Cardiac muscle cell (in vitro differentiated cells and primary cell): ENCODE measurements at regions not wholly inside any gene's neighbourhood (a gene's known extent, or its start where the extent isn't known, plus 50 kb on each side); places are given as distances from the start of the nearest gene placed in this dataset.
"Not testable (repeated sequence)": the region's sequence is repeated elsewhere in the genome, so short reads cannot be mapped to it uniquely, and the experiment has no call there.

Experiments
- DNase-seq, 2 donors: peaks; one replicate each; pipeline versions ENCODE4 v3.0.0 to v3.0.0-alpha.2; 2010 to 2017; ENCODE audit warnings: low read depth in 1 of 2, low spot score in 1 of 2
- H3K27ac ChIP-seq: fragments of 200-600 bp; sonication (generic); 2 replicates; pipeline ENCODE4 v1.5.1; 2016
- H3K27me3 ChIP-seq: fragments of 200-600 bp; sonication (generic); 2 replicates; pipeline ENCODE4 v1.6.0; 2016; ENCODE audit warnings: control low read depth
- H3K36me3 ChIP-seq: fragments of 200-600 bp; sonication (generic); 2 replicates; pipeline ENCODE4 v1.5.1; 2016; ENCODE audit warnings: control low read depth
- H3K4me1 ChIP-seq: fragments of 200-600 bp; sonication (generic); 2 replicates; pipeline ENCODE4 v1.8.1; 2017; ENCODE audit warnings: low read depth, mild to moderate bottlenecking, mixed run types
- H3K4me3 ChIP-seq: fragments of 200-600 bp; sonication (generic); 2 replicates; pipeline ENCODE4 v1.5.1; 2016; ENCODE audit warnings: mild to moderate bottlenecking
- H3K9me3 ChIP-seq: fragments of 200-600 bp; sonication (generic); 2 replicates; pipeline ENCODE4 v1.5.1; 2017; ENCODE audit warnings: low read depth, mild to moderate bottlenecking, control low read depth
- TF ChIP-seq, protein P1 (sequence below): IDR thresholded peaks from 2 replicates; pipeline ENCODE4 v1.5.1; 2012; ENCODE audit warnings: low read depth, mild to moderate bottlenecking, low read length

DNA sequence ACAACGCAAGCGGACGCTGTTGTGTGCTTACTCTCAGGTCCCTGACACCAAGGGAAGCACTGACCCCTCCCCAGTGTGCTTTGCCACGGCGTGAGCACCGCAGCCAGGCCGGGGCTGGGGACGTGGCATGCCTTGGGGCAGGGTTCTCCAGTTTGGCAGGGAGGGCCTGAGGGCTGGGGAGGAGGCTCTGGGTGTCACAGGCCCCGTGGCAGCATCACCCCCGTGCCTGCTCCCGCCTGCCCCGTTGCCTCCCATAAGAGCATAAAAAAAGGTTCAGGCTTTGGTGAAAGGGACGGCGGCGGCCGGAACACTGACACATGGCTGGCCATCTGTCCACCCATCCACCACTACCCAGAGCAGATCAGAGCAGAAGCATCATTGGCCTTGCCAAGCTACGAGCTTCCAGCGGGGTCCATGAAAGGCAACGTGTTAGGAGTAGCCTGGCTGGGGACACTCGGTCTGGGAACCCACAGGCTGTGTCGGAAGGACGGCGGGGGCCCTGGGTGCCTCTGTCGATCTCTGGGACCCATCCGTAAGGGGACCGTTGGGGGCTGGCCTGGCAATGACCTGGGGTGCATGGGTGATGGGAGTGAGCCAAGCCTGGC lies 183.0 kb downstream of the IGLL1 start:
- H3K27ac ChIP-seq, result no peak overlapping the region
- no peaks in the 10 kb centered on the region for H3K9me3 ChIP-seq
- H3K4me3 ChIP-seq, result no peak overlapping the region
- no peak for DNase-seq
- TF ChIP-seq, protein P1, sequence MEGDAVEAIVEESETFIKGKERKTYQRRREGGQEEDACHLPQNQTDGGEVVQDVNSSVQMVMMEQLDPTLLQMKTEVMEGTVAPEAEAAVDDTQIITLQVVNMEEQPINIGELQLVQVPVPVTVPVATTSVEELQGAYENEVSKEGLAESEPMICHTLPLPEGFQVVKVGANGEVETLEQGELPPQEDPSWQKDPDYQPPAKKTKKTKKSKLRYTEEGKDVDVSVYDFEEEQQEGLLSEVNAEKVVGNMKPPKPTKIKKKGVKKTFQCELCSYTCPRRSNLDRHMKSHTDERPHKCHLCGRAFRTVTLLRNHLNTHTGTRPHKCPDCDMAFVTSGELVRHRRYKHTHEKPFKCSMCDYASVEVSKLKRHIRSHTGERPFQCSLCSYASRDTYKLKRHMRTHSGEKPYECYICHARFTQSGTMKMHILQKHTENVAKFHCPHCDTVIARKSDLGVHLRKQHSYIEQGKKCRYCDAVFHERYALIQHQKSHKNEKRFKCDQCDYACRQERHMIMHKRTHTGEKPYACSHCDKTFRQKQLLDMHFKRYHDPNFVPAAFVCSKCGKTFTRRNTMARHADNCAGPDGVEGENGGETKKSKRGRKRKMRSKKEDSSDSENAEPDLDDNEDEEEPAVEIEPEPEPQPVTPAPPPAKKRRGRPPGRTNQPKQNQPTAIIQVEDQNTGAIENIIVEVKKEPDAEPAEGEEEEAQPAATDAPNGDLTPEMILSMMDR, result no peak
- H3K4me1 ChIP-seq, result no peaks in the 10 kb centered on the region
- no peaks in the 10 kb centered on the region for H3K36me3 ChIP-seq
- no peaks in the 10 kb centered on the region for H3K27me3 ChIP-seq

DNA sequence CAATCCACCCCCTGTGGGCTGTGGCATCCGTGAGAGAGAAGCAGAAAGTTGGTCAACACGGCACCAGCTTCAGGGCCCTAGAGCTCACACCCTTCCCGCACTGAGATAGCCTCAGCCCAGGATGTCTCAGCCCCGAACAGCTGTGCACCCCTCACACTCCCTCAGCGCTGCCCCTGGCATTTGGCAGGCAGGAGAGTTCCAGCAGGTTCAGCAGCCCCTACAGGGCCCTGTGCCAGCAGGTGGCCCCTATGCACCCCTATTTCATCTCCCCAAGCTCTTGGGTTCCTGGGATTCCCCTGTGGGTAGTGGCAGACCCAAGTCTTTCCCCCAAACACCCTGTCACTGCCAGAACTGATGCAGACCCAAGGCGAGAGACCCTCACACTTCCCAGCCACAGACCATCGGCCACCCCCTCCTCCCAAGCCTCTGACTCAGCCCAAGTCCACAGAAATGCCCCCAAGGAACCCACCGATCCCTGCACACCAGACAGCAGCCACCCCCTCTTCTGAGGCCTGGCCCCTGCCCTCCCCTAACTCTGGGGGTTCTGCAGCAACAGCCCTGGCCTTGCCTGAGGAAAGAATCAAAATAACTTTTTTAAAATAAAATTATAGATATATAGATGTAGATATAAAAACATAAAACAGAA lies 183.6 kb downstream of the IGLL1 start:
- no peak for DNase-seq
- no peak overlapping the region for H3K4me3 ChIP-seq
- H3K27ac ChIP-seq, result no peak overlapping the region
- TF ChIP-seq, protein P1, result no peak
- H3K9me3 ChIP-seq, result no peaks in the 10 kb centered on the region
- no peaks in the 10 kb centered on the region for H3K27me3 ChIP-seq
- no peaks in the 10 kb centered on the region for H3K36me3 ChIP-seq
- no peaks in the 10 kb centered on the region for H3K4me1 ChIP-seq

DNA sequence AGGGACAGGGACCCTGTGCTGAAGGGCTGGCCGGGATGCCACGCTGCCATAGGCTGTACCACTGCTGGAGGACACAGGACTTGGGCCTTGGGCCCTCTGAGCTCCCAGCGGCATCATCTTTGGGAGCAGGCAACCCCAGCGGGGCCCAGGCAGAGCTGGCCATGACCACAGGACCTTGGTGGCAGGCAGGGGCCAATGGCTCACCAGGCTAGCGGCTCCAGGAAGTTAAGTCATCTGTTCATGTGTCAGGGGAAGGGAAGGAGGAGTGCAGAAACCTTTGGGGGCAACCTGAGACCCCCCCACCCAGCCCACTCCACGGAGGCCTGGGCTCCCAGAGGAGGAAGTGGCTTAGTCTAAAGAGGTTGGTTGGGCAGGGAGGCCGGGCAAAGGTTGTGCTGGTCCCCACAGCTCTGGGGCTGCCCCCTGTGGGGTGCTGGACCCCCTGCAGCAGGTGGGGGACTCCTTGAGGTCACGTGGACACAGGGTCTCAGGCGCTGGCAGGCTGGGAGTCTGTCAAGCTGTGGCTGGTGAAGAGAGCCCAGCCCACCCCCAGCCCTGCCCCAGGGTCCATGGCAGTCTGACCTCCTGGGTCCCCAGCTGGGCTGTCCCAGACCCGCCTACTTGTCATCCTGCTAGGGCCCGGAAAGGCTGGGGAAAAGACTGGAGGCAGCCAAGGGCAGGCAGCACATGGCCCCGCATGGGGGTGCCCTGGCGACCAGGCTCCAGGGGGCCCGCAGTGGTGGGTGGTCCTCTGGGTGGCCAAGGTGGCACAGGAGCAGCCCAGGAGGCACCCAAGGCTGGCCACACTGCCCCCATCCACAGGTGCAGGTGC lies 184.3 kb downstream of the IGLL1 start:
- H3K27ac ChIP-seq, result no peak overlapping the region
- no peaks in the 10 kb centered on the region for H3K4me1 ChIP-seq
- TF ChIP-seq, protein P1, result no peak
- H3K36me3 ChIP-seq, result no peaks in the 10 kb centered on the region
- no peak for DNase-seq
- no peaks in the 10 kb centered on the region for H3K27me3 ChIP-seq
- no peaks in the 10 kb centered on the region for H3K9me3 ChIP-seq
- no peak overlapping the region for H3K4me3 ChIP-seq

DNA sequence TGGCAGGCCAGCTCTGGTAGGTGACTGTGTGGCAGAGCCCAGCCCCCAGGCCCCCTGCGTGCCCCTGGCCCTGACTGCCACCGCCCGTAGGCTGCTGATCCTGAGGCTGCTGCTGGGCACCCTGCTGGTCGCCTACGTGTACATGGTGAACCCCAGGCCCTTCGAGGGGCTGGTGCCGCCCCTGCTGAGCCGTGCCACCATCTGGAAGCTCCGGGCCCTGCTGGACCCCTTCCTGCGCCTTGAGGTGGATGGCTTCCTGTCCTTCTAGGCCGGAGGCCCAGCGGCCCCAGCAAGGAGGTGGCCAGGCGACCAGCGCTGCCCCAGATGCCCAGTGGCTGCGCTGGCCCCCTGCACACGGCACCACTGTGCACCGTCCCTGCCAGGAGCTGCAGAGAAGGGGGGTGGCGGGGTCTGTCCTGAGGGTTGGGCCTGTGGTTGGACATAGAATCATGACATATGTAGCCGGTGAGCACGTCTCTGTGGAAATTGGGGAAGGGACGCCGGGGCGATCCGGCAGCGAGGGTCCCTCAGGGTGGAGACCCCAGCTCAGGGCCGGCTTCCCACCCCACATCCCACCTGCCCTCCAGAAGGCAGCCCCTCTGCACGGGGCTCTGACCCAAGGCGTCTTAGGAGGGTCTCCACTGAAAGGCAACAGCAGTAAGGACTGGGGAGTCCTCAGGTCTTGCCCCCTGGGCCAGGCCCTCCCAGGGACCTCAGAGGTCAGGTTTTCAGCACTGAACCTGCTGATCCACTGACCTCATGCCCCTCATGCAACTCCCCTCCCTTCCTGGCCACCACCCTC lies 185.4 kb downstream of the IGLL1 start:
- no peaks in the 10 kb centered on the region for H3K4me1 ChIP-seq
- H3K36me3 ChIP-seq, result no peaks in the 10 kb centered on the region
- no peaks in the 10 kb centered on the region for H3K9me3 ChIP-seq
- TF ChIP-seq, protein P1, result no peak
- H3K4me3 ChIP-seq, result no peak overlapping the region
- H3K27me3 ChIP-seq, result no peaks in the 10 kb centered on the region
- H3K27ac ChIP-seq, result no peak overlapping the region
- no peak for DNase-seq

GRCh38 chr22:23393721-23394320 lies 186.3 kb downstream of the IGLL1 start:
- no peak overlapping the region for H3K4me3 ChIP-seq
- no peak for DNase-seq

DNA sequence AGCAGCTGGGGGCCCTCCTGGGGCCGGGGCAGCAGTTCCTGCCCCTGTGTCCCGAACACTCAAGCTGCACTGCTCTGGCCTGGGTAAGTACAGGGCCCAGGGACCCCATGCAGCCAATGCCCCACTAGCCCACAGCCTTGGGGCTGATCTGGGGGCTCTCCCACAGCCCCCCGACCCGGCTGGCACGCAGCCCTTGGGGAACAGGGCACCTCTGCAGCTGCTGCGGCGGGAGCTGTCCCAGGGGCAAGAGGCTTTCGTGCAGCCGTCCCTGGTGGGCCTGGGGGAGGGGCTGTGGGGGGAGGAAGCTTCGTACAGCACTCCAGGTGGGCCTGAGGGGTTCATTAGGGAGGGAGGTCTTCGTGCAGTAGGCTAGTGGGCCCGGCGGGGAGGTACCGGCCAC lies 186.9 kb downstream of the IGLL1 start:
- H3K27me3 ChIP-seq, H3K9me3 ChIP-seq, H3K27ac ChIP-seq, H3K4me3 ChIP-seq, H3K4me1 ChIP-seq, H3K36me3 ChIP-seq, DNase-seq: not testable (repeated sequence)

More at GRCh38 chr22:23393721-23394320, 186.3 kb downstream of the IGLL1 start:
- no peaks in the 10 kb centered on the region for H3K27me3 ChIP-seq
- no peaks in the 10 kb centered on the region for H3K36me3 ChIP-seq
- no peaks in the 10 kb centered on the region for H3K4me1 ChIP-seq
- H3K27ac ChIP-seq, result no peak overlapping the region
- TF ChIP-seq, protein P1, result no peak
- H3K9me3 ChIP-seq, result no peaks in the 10 kb centered on the region
